Stomach (tissue), 8 donors: ENCODE measurements at regions not wholly inside any gene's neighbourhood (a gene's known extent, or its start where the extent isn't known, plus 50 kb on each side); places are given as distances from the start of the nearest gene placed in this dataset.

Experiments
- DNase-seq, 2 donors: peaks; one replicate each; pipeline versions ENCODE4 v3.0.0 to v3.0.0-alpha.2; 2013 to 2019
- H3K27ac ChIP-seq, 5 donors: fragments of 200-600 bp in 4 of 5; sonication (generic) in 4 of 5; one replicate each; pipeline ENCODE4 v1.5.1; 2013 to 2019; ENCODE audit warnings: mild to moderate bottlenecking in 1 of 5, moderate library complexity in 1 of 5
- H3K27me3 ChIP-seq, 3 donors: fragments of 200-600 bp; sonication (generic); one replicate each; pipeline ENCODE4 v1.5.1; 2017 to 2019; ENCODE audit warnings: mixed run types in 1 of 3
- H3K36me3 ChIP-seq, 4 donors: fragments of 200-600 bp; sonication (generic); 1 replicate in 3 of 4; 2 replicates in 1 of 4; pipeline ENCODE4 v1.5.1; 2016 to 2019
- H3K4me1 ChIP-seq, 4 donors: fragments of 200-600 bp; sonication (generic); one replicate each; pipeline ENCODE4 v1.5.1; 2016 to 2019
- H3K4me3 ChIP-seq, 4 donors: fragments of 200-600 bp; sonication (generic) in 3 of 4; one replicate each; pipeline ENCODE4 v1.5.1; 2016 to 2019; ENCODE audit warnings: mild to moderate bottlenecking in 1 of 4
- H3K9me3 ChIP-seq, 4 donors: fragments of 200-600 bp; sonication (generic); one replicate each; pipeline ENCODE4 v1.5.1; 2016 to 2019
- CTCF ChIP-seq, 7 experiments: fragments of 450-650 bp in 4 of 7; fragments of 200-600 bp in 3 of 7; sonication (generic) in 3 of 7; IDR thresholded peaks; one replicate each; pipeline ENCODE4 v1.5.1; 2016 to 2019; ENCODE audit warnings: antibody characterized with exemption in 7 of 7, control low read depth in 2 of 7, mild to moderate bottlenecking in 1 of 7
- EP300 ChIP-seq: sonication (generic); formaldehyde crosslinking; IDR thresholded peaks from one replicate; pipeline ENCODE4 v1.6.1; 2017; ENCODE audit warnings: antibody characterized with exemption
- POLR2A ChIP-seq, 4 donors: fragments of 450-650 bp; IDR thresholded peaks; one replicate each; pipeline ENCODE4 v1.6.1; 2016; ENCODE audit warnings: antibody characterized with exemption in 4 of 4, control low read depth in 2 of 4, mild to moderate bottlenecking in 1 of 4, moderate library complexity in 1 of 4
- POLR2AphosphoS5 ChIP-seq, 3 donors: sonication (generic); formaldehyde crosslinking; IDR thresholded peaks; one replicate each; pipeline ENCODE4 v1.6.1; 2016; ENCODE audit warnings: antibody characterized with exemption in 3 of 3
- WGBS, 5 donors: extraction: QIAGEN DNeasy Blood & Tissue Kit in 3 of 5; methylation state at CpG; one replicate each; pipeline versions ENCODE4 v1.1.5 to v1.1.7; 2013 to 2018; 5-methylcytosine and 5-hydroxymethylcytosine counted together
- intact Hi-C: fragments of 100-400 bp; cut with DNase I; formaldehyde crosslinking; loops from one replicate; pipeline ENCODE4 v1.15.1; 2023; ENCODE audit warnings: low total_unique reads
- donor health status: healthy with polysubstance abuse.
- donor health status: Bipolar disorder and iron deficiency.
- donor health status: healthy.

- Histone ChIP-seq H3K36me3 (no peaks in the 10 kb centered on the region), H3K4me1 (peaks cover 0 to 10% (median 7%) of the 10 kb centered on the region in 4 donors), H3K4me3 (no peak overlapping the region), H3K27ac (no peak overlapping the region), H3K27me3 (no peaks in the 10 kb centered on the region), H3K9me3 (no peaks in the 10 kb centered on the region)
- DNase-seq: no peak
- TF ChIP-seq POLR2AphosphoS5 (IDR thresholded peaks at IDR 0.05) (no peak), POLR2A (IDR thresholded peaks at IDR 0.05) (no peak), EP300 (no peak), CTCF (IDR thresholded peaks at IDR 0.05) (no peak)
- WGBS, 5 donors: 64 to 80% (median 75%) methylated on average over 5 of the region's 5 CpGs
- intact Hi-C loops: no loop called here
These were observed 437.9 kb upstream of the BOD1L1 start for GRCh38 chr4:14065406-14065805.

GRCh38 chr4:14066979-14067378, 439.5 kb upstream of the BOD1L1 start:
- Histone ChIP-seq H3K9me3 (peaks cover 4 to 13% (median 8%) of the 10 kb centered on the region in 4 donors), H3K36me3 (no peaks in the 10 kb centered on the region), H3K4me3 (no peak overlapping the region), H3K27me3 (no peaks in the 10 kb centered on the region), H3K27ac (no peak overlapping the region), H3K4me1 (peaks cover 0 to 11% (median 9%) of the 10 kb centered on the region in 4 donors)
- TF ChIP-seq CTCF (IDR thresholded peaks at IDR 0.05) (no peak), POLR2AphosphoS5 (IDR thresholded peaks at IDR 0.05) (no peak), POLR2A (IDR thresholded peaks at IDR 0.05) (no peak), EP300 (no peak)
- no peak for DNase-seq
- WGBS, 5 donors: 70 to 89% (median 81%) methylated on average over 1 of the region's 1 CpG
- intact Hi-C loops: no loop called here

GRCh38 chr4:14069886-14070285, 442.4 kb upstream of the BOD1L1 start:
- H3K4me1 ChIP-seq: peaks cover 0 to 11% (median 9%) of the 10 kb centered on the region in 4 donors
- H3K27me3 ChIP-seq: no peaks in the 10 kb centered on the region
- TF ChIP-seq POLR2A (IDR thresholded peaks at IDR 0.05) (no peak), CTCF (IDR thresholded peaks at IDR 0.05) (no peak), POLR2AphosphoS5 (IDR thresholded peaks at IDR 0.05) (no peak), EP300 (no peak)
- H3K27ac ChIP-seq: no peak overlapping the region
- intact Hi-C loops: no loop called here
- H3K36me3 ChIP-seq: no peaks in the 10 kb centered on the region
- peaks cover 14 to 35% (median 24%) of the 10 kb centered on the region in 4 donors for H3K9me3 ChIP-seq
- WGBS, 5 donors: 31 to 52% (median 44%) methylated on average over 4 of the region's 4 CpGs
- no peak overlapping the region for H3K4me3 ChIP-seq
- no peak for DNase-seq

GRCh38 chr4:14070289-14070880, 442.9 kb upstream of the BOD1L1 start:
- no peaks in the 10 kb centered on the region for H3K36me3 ChIP-seq
- intact Hi-C loops: no loop called here
- WGBS, 5 donors: 23 to 36% (median 27%) methylated on average over 5 of the region's 5 CpGs
- H3K27me3 ChIP-seq: no peaks in the 10 kb centered on the region
- H3K27ac ChIP-seq: no peak overlapping the region
- no peak overlapping the region for H3K4me3 ChIP-seq
- peak; percentile 11 to 56 for DNase-seq
- H3K9me3 ChIP-seq: peaks cover 14 to 35% (median 24%) of the 10 kb centered on the region in 4 donors
- TF ChIP-seq POLR2AphosphoS5 (IDR thresholded peaks at IDR 0.05): peak in 2 of 3 donors; percentile 20 to 22
- TF ChIP-seq EP300: no peak
- peaks cover 0 to 11% (median 9%) of the 10 kb centered on the region in 4 donors for H3K4me1 ChIP-seq

- Histone ChIP-seq H3K36me3 (no peaks in the 10 kb centered on the region), H3K4me1 (peaks cover 0 to 11% (median 9%) of the 10 kb centered on the region in 4 donors), H3K9me3 (peaks cover 14 to 35% (median 24%) of the 10 kb centered on the region in 4 donors), H3K27me3 (no peaks in the 10 kb centered on the region), H3K27ac (no peak overlapping the region), H3K4me3 (no peak overlapping the region)
- intact Hi-C loops: no loop called here
- DNase-seq: no peak
- no peak for TF ChIP-seq POLR2A (IDR thresholded peaks at IDR 0.05)
- TF ChIP-seq CTCF (IDR thresholded peaks at IDR 0.05): no peak
- TF ChIP-seq POLR2AphosphoS5 (IDR thresholded peaks at IDR 0.05): no peak
- TF ChIP-seq EP300: no peak
These were observed 445.0 kb upstream of the BOD1L1 start for GRCh38 chr4:14072506-14072905.
